AG04450 (cell line): ENCODE measurements at regions not wholly inside any gene's neighbourhood (a gene's known extent, or its start where the extent isn't known, plus 50 kb on each side); places are given as distances from the start of the nearest gene placed in this dataset.

ENCODE experiments used
- CTCF ChIA-PET: fragments of 300-600, 350-600 bp; formaldehyde crosslinking; extraction: SDS; loops from one replicate; lab custom pipeline; 2022; ENCODE audit warnings: antibody characterized with exemption, inconsistent platforms; lab: Charles Lee
- POLR2A ChIA-PET: fragments of 350-600 bp; formaldehyde crosslinking; extraction: SDS; loops from one replicate; lab custom pipeline; 2021; ENCODE audit warnings: antibody characterized with exemption, inconsistent platforms; lab: Yijun Ruan, JAX
- DNase-seq: peaks from one replicate; pipeline ENCODE4 v3.0.0-alpha.2; 2011; ENCODE audit warnings: low read depth, low spot score
- H3K27ac ChIP-seq: one replicate; pipeline ENCODE4 v1.5.1; 2012; ENCODE audit warnings: low read depth, low read length, control low read depth
- H3K27me3 ChIP-seq: one replicate; pipeline ENCODE4 v1.6.0; 2012; ENCODE audit warnings: low read length; ENCODE audit not compliant: control insufficient read depth, insufficient read depth
- H3K4me3 ChIP-seq: 2 replicates; pipeline ENCODE4 v1.5.1; 2011; ENCODE audit warnings: mild to moderate bottlenecking, low read depth, low read length, control low read depth
- H3K9me3 ChIP-seq: 2 replicates; pipeline ENCODE4 v1.5.1; 2012; ENCODE audit warnings: low read length; ENCODE audit not compliant: control insufficient read depth, insufficient read depth
- TF ChIP-seq, protein P1 (sequence below): IDR thresholded peaks from 2 replicates; pipeline ENCODE4 v1.5.1; 2011; ENCODE audit warnings: low read depth, low read length, control low read depth, inconsistent platforms

- Histone ChIP-seq H3K27me3 (peaks cover 3% of the 10 kb centered on the region), H3K27ac (no peak overlapping the region), H3K4me3 (no peak overlapping the region), H3K9me3 (no peaks in the 10 kb centered on the region)
- no peak for DNase-seq
- TF ChIP-seq, protein P1, sequence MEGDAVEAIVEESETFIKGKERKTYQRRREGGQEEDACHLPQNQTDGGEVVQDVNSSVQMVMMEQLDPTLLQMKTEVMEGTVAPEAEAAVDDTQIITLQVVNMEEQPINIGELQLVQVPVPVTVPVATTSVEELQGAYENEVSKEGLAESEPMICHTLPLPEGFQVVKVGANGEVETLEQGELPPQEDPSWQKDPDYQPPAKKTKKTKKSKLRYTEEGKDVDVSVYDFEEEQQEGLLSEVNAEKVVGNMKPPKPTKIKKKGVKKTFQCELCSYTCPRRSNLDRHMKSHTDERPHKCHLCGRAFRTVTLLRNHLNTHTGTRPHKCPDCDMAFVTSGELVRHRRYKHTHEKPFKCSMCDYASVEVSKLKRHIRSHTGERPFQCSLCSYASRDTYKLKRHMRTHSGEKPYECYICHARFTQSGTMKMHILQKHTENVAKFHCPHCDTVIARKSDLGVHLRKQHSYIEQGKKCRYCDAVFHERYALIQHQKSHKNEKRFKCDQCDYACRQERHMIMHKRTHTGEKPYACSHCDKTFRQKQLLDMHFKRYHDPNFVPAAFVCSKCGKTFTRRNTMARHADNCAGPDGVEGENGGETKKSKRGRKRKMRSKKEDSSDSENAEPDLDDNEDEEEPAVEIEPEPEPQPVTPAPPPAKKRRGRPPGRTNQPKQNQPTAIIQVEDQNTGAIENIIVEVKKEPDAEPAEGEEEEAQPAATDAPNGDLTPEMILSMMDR = no peak
- POLR2A ChIA-PET = no interaction called here
- CTCF ChIA-PET = no interaction called here
These were observed 315.3 kb upstream of the CD180 start for GRCh38 chr5:67511911-67512310.

GRCh38 chr5:67510204-67510603 lies 313.6 kb upstream of the CD180 start:
- ChIA-PET POLR2A (no interaction called here), CTCF (no interaction called here)
- Histone ChIP-seq H3K4me3 (no peak overlapping the region), H3K9me3 (no peaks in the 10 kb centered on the region), H3K27me3 (peaks cover 3% of the 10 kb centered on the region), H3K27ac (no peak overlapping the region)
- no peak for DNase-seq
- TF ChIP-seq, protein P1 = no peak

DNA sequence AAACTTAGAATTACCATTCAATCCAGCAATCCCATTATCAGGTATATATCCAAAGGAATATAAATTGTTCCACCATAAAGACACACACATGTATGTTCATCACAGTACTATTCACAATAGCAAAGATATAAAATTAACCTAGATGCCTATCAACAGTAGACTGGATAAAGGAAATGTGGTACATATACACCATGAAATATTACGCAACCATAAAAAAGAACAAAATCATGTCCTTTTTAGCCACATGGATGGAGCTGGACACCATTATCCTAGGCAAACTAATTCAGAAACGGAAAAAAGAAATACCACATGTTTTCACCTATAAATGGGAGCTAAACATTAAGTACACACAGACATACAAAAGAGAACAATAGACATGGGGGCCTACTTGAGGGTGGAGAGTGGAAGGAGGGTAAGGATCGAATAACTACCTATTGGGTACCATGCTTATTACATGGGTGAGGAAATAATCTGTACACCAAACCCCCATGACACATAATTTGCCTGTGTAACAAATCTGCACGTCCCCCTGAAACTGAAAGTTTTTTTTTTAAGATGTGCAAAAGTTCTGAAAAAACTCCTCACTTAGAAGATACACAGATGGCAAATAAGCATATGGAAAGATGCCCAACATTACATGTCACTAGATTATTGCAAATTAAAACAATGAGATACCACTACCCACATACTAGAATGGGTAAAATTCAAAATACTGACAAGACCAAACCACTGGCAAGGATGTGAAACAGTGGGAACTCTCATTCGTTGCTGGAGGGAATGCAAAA lies 313.0 kb upstream of the CD180 start:
- DNase-seq = no peak
- Histone ChIP-seq H3K27me3 (peaks cover 3% of the 10 kb centered on the region), H3K9me3 (no peaks in the 10 kb centered on the region), H3K4me3 (no peak overlapping the region), H3K27ac (no peak overlapping the region)
- CTCF ChIA-PET = no interaction called here
- TF ChIP-seq, protein P1 = no peak
- POLR2A ChIA-PET = no interaction called here

- Histone ChIP-seq H3K27ac (no peak overlapping the region), H3K4me3 (no peak overlapping the region), H3K9me3 (no peaks in the 10 kb centered on the region), H3K27me3 (no peaks in the 10 kb centered on the region)
- DNase-seq = no peak
- ChIA-PET POLR2A (no interaction called here), CTCF (interaction anchor here (0.6 kb wide), 1 partner anchor 15 kb away, joined by 3 read pairs; no protein-coding TSS in a partner anchor)
- TF ChIP-seq, protein P1 = no peak
These were observed 309.6 kb upstream of the CD180 start for GRCh38 chr5:67506241-67506640.

DNA sequence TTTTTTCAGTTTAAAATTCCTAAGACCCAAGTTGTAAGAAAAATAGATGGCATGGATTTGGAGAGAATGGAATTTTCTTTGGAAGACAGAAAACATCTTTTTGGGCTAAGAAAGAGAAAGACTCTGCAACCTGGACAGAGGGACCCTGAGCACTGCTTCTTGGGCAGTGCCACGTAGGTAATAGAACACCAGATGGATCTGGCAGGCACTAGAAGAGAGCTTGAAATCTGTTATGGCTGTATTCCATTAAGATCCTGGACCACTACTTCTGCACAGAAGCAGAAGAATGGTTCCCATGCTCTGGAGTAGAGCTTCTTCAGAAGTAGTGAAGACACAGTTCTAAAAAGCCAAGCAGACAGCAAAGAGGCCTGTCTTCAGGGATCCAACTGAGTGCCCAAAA lies 306.4 kb upstream of the CD180 start:
- Histone ChIP-seq H3K27ac (no peak overlapping the region), H3K9me3 (no peaks in the 10 kb centered on the region), H3K4me3 (no peak overlapping the region), H3K27me3 (no peaks in the 10 kb centered on the region)
- no peak for DNase-seq
- ChIA-PET POLR2A (no interaction called here), CTCF (interaction anchor here (1.1 kb wide), 1 partner anchor 11 kb away, joined by 3 read pairs; no protein-coding TSS in a partner anchor)
- TF ChIP-seq, protein P1 = no peak
